ENCODE measurements at regions not wholly inside any gene's neighbourhood (a gene's known extent, or its start where the extent isn't known, plus 50 kb on each side); places are given as distances from the start of the nearest gene placed in this dataset.

DNA sequence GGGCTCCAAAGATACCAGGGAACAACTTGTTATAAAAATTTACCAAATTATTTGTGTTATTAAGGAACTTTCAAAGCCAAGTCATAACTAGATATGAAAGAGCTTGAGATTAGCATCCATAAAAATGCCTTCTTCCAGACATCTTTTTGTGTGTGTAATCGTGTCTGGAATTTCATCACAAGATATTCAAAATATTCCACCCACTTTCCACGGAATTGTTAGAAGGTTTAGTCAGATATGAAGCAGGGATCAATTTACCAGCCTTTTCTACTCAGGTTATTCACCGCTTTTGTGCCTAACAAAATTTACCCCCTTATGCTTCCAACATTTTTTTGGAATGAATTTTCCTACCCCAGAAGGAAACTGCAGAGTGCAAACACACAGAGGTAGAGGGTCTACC is 130.2 kb upstream of the ACVR2A start:
- TF ChIP-seq CTCF (IDR thresholded peaks at IDR 0.05) (no peak), POLR2A (IDR thresholded peaks at IDR 0.05) (no peak), EP300 (IDR thresholded peaks at IDR 0.05) (no peak), POLR2AphosphoS5 (IDR thresholded peaks at IDR 0.05) (no peak)

All from suprapubic skin (tissue), 4 donors.